NCI-H446 (cell line): ENCODE measurements at regions not wholly inside any gene's neighbourhood (a gene's known extent, or its start where the extent isn't known, plus 50 kb on each side); places are given as distances from the start of the nearest gene placed in this dataset.
A peak's percentile ranks its signal among the peaks of the same experiment; 100 is the strongest.

Experiments
- DNase-seq, 2 experiments: peaks; one replicate each; lab custom pipeline; 2025; lab: John Stamatoyannopoulos, UW

- DNase-seq: no peak
Observed at GRCh38 chr9:89766991-89767390, 162.2 kb downstream of the GADD45G start.

GRCh38 chr9:89768051-89768450 lies 163.2 kb downstream of the GADD45G start:
- no peak for DNase-seq

- DNase-seq: no peak
Observed at GRCh38 chr9:89768650-89769071, 163.8 kb downstream of the GADD45G start.

- no peak for DNase-seq
Observed at GRCh38 chr9:89770531-89771174, 165.8 kb downstream of the GADD45G start.

GRCh38 chr9:89771205-89771604 lies 166.4 kb downstream of the GADD45G start:
- no peak for DNase-seq

GRCh38 chr9:89773170-89773569 lies 168.4 kb downstream of the GADD45G start:
- DNase-seq: no peak

GRCh38 chr9:89774858-89775370 lies 170.1 kb downstream of the GADD45G start:
- no peak for DNase-seq

GRCh38 chr9:89775641-89776040 lies 170.8 kb downstream of the GADD45G start:
- DNase-seq: no peak

- no peak for DNase-seq
Observed at GRCh38 chr9:89776795-89777525, 172.1 kb downstream of the GADD45G start.

- no peak for DNase-seq
Observed at GRCh38 chr9:89777544-89777943, 172.7 kb downstream of the GADD45G start.

GRCh38 chr9:89778100-89779090 lies 173.6 kb downstream of the GADD45G start:
- no peak for DNase-seq

GRCh38 chr9:89779405-89780203 lies 174.8 kb downstream of the GADD45G start:
- no peak for DNase-seq

- peak in 1 of 2 experiments; percentile 8 for DNase-seq
Observed at GRCh38 chr9:89780959-89781358, 176.1 kb downstream of the GADD45G start.

GRCh38 chr9:89781838-89782540 lies 177.2 kb downstream of the GADD45G start:
- DNase-seq: no peak

- DNase-seq: no peak
Observed at GRCh38 chr9:89786655-89787054, 181.8 kb downstream of the GADD45G start.

- no peak for DNase-seq
Observed at GRCh38 chr9:89787595-89787994, 182.8 kb downstream of the GADD45G start.

GRCh38 chr9:89788434-89788833 lies 183.6 kb downstream of the GADD45G start:
- DNase-seq: no peak

GRCh38 chr9:89789922-89790510 lies 185.2 kb downstream of the GADD45G start:
- no peak for DNase-seq

- DNase-seq: no peak
Observed at GRCh38 chr9:89790542-89791109, 185.8 kb downstream of the GADD45G start.

GRCh38 chr9:89791754-89792153 lies 186.9 kb downstream of the GADD45G start:
- no peak for DNase-seq
